ENCODE measurements at regions not wholly inside any gene's neighbourhood (a gene's known extent, or its start where the extent isn't known, plus 50 kb on each side); places are given as distances from the start of the nearest gene placed in this dataset.
A peak's percentile ranks its signal among the peaks of the same experiment; 100 is the strongest.

- DNase-seq (ENCODE audit: low spot score): peak; percentile 50
These were observed 55.0 kb upstream of the PRDM5 start for GRCh38 chr4:120977435-120977997.

GRCh38 chr4:120973207-120973606, 50.7 kb upstream of the PRDM5 start:
- no peak for DNase-seq (ENCODE audit: low spot score)
